ENCODE measurements at regions not wholly inside any gene's neighbourhood (a gene's known extent, or its start where the extent isn't known, plus 50 kb on each side); places are given as distances from the start of the nearest gene placed in this dataset.

DNA sequence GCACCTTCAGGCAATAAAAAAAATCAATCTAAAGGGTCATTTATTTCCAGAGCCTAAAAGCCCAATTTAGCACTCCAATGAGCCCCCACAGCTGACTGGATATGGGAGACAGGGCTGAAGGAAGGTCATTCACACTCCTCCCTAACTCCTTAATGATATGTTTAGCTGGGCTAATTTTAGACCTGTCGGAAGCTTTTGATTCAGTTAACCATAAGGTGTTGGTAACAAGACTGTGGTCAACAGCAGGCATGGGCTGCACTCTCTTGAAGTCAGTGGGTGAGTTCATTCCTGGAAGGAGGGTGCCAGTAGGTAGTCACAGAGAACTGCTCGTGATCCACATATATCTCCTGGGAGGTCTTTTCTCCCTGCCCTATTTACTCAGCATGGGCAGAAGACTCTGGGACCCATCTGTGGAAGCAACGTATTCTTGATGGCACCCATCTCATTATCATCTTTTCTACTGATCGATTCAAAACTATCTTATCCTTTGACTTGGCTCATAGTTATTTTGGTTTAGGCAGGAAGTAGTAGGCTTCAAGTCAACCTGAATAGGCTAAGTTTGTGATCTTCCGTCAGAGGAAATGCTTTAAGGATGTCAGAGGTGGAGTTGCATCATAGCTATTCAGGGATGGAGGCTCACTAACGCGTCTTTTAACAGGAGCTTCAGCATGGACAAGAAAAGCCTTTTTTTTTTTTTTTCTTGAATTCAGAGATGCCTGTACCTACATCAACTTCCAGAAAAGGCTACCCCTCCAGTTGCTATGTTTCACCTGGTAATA, 367.7 kb upstream of the SLC30A5 start:
- no peak for DNase-seq

DNA sequence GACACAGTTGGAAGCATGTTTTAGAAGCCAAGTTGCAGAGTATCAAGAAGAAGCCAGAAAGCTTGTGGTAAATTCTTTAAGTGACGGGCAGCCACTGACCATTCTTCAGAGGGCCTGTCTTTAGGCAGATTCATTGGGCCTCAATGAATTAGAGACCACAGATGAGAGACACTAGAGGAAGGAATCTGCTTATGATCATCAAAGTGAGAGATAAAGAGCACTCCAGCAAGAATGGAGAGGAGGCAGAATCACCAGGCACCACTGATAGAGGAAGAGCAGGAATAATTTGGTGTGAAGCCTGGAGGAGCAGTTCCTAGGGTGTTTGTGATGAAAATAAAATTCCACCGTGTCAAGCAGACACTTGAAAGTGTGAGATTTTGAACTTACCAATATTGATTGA, 365.9 kb upstream of the SLC30A5 start:
- DNase-seq = no peak

DNA sequence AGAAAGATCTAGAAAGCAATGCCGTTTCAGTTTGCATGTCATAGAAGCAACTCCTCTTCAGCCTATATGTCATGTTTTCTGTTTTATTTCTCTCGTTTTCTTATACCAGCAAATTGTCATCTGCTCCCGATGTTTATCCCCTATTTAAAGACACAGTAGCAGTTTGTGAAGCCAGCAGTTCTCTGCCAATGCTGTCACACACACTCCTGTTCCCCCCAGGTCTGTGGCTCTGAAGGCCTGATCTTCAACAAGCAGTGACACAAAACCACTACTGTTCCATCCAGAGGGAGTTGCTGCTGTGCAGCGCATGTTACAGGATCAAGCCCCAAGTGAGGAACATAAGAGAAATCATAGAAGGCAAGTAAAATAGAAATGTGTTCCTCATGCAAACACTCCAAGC, 364.1 kb upstream of the SLC30A5 start:
- no peak for DNase-seq

DNA sequence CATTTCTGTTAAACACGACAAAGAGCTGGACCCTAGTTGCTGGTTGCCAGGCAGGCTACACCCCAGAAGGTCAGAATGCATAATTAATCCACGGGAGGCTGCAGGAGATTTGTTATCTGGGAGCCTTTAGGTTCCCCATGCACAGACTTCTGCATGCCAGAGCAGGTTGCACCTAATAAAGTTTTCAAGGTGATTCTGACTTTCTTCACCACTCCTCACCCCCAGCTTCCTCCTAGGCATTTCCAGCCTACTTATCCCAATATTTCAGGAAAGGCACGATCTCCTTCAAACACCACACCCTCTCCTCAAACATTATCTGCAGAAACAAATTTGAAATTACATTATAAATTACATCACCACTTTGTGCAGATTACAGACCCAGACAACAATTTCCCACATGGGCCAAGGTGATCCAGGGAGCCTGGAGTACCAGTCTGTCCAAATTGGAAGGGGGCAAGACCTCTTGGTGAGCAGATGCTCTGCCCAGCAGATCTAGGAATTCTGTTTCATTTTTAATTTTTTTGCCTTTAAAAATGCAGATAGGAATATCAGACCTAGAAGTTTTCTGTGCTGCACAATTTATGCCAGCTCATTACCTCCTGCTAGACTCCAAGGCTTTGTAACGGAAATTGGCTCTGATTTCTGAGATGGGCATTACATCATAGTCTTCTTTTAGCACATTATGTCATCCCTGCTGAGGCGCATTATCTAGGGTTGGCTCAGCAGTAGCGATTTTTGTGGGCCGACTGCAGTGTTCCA, 363.4 kb upstream of the SLC30A5 start:
- DNase-seq = peak; percentile 16

DNA sequence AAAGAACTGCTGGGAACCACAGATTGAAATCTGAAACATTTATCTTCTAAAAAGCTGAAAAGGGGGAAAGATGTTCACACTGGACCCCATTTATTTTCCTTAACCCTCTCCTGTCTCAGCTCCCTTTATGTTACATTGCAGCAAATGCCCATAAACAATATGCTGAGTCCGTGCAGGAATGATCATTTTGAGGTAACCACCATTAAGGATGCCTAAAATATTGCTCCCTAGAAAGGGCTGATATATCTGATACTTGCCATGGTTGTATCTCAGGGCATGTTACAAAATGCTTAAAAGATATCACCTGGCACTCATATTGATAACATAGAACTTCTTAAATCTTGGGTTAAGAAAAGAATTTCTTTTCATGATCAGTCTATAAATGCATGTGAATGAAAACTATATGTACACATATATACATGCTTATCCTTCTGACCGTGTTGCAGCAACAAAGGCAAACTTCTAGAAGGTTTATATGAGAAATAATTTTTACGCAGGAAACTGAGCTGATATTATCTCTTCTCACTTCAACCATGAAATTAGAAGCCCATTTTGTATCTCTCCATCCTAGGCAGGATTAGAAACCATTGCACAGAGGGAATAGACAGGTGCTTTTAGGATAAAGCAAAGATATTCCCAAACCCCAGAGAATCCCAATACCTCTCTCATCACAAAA, 362.7 kb upstream of the SLC30A5 start:
- no peak for DNase-seq

DNA sequence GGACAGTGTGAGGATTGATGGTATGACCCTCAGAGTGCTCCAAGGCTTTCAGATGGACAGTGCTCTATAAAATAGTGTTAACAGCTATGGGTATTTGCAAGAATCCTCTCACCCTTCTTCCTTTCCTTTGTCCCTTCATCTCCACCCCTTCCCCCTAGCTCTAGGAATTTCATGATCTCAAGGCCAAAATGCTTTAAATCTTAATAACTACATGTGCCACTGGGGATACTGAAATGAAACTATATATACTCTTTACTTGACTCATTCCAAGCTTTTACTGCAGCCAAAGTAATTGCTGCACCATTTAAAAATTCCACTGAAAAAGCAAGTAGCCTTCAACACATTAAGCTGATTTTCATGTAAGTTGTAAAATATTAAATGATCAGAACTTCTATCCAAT, 361.6 kb upstream of the SLC30A5 start:
- DNase-seq = no peak

DNA sequence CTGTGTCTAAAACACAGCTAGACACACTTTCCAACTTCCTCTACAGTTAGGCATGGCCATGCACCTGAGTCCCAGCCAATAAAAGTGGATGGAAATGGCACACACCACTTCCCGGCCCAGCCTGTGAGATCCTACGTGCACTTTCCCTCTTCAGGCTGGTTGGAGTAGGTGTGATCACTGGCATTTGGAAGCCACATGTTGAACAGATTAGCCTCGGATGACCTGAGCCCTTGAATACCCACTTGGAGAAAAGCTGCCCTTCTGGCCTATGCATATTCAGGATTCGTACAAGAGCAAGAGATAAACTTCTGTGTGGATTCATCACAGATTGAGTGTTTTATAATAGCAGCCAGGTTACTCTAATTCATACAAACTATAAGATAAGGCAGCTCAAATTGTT, 359.0 kb upstream of the SLC30A5 start:
- DNase-seq = no peak

DNA sequence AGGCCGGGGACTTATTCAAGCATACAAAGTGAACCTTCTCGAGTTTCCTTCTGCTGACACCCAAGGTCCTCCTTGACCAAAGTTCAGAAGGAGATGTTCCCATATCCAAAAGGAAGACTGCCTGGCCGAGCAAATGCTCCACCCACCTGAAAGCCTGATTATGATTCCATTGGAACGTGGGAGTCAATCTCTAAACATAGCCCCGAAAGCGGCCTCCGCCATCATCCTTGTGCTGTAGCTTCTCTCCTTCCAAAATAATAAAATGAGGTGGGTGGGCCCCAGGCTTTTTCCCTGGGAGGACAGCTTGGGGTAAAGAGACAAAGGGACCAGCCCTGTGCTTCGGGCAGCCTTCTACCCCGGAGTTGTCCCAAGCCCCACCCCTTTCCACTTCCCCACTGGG, 355.6 kb upstream of the SLC30A5 start:
- DNase-seq = no peak

DNA sequence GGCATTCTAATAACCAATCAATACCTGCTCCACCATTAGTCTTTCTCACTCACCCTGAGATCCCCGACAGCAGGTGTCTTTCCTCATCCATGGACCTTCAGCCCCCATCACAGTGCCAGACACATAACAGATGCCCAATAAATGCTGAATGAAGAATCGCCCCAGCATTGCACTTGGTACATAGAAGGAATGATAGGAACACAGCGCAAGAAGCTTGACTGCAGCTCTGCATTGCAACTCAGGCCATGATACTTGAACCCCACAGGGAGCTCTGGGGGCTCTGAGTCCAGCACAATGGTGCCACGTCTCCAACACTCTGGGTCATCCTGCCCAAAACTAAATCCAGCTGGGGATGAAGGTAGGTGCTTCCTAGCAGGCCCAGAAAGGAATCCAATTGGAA, 355.0 kb upstream of the SLC30A5 start:
- no peak for DNase-seq

DNA sequence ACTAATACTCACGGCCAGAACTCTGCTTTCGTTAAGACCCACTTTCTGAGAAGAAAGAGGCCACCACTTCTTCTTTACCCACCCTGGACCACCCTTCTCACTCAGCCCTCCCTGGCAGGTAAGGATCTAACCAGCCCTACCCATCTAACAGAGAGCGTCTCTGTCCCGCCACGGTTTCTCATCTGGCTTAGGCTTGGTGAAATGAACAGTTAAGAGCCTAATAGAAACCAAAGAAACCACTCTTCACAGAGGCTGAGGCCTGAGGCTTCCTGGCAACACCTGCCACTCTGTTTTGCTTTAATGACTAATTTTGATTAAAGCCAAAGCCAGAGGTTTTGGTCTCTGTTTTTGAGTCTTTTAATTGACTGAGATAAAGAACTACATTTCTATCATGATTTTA, 354.1 kb upstream of the SLC30A5 start:
- DNase-seq = peak; percentile 1

DNA sequence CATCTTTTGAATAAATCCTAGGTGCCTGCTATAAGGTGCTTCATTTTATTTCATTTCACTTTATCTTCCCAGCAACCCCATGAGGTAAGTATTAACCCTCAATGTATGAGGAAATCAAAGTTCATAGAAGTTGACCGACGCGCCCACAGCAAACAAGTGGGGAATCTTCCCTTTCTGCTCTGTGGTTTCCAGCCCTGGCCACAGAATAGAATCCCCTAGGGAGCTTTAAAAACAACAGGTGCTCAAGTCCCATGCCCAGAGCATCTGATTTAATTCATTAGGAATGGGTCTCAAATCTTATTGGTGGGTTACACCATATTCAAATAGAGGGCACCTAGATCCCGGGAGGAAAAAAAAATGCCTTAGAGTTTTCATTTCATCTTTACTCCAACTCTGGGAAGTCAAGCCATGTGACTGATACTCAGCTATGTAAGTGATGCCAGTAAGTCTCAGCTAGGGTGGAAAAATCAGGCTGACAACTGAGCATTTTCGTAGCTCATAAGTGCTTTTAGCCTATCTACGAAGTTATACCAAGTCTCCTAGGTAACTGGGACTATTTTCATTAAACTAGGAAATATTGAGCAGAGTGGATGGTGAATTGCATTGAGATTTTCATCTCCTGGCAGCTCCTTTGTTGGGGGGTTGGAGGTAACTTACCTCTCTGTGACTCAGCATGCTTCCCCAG, 353.4 kb upstream of the SLC30A5 start:
- DNase-seq = no peak

DNA sequence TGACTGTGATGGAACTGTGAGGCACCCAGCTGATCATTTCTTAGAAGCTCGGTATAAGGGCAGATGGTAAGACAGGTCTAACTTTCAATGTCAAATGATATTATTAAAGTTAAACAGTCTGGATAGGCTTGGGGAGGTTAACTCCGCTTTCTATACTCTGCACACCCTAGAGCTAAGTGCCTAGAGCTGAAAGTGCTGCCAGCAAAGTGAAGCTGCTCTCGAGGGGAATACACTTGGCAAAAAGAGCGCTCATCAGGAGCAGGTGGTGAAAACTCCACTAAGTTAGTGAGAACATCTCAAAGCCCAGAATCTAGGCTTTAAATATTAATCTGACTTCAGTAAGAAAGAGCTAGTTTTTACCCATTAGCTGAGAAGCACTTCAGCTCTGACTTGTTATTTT, 349.6 kb upstream of the SLC30A5 start:
- DNase-seq = no peak

DNA sequence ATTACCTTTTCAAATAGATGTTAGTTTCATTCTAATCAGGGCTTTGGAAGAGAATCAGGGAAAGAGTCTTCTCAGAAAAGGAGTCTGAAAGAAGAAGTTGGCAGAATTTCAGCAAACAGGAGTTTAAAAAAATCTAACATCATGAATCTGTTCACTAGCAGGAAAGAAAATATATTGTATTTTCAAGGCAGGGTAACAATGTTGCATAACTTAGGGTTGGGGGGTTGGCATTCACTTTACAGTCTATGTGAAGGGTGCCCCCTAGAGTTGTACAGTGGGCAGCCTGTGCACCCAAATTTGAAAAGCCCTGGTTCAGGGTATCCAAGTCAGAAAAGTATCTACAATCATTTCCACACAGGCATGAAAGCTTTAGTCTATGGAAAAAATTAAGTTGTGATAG, 348.4 kb upstream of the SLC30A5 start:
- peak; percentile 12 for DNase-seq

DNA sequence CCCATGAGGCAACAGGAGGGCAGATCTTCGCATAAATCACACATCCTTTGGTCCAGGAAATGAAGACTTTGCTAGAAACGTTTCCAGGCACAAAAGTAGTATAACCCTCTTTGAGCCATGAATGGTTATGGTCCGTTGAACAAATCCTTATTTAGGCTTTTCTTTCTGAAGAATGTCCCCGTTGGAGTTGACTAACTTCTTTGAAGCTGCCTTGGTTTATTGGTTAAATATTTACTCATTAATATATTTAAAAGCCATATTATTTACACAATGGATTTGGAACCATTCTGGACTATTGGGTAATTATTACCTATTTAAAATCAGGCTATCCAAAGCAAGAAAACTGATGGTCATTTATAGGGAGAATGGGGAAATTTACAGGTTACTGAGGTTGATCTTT, 347.6 kb upstream of the SLC30A5 start:
- no peak for DNase-seq

DNA sequence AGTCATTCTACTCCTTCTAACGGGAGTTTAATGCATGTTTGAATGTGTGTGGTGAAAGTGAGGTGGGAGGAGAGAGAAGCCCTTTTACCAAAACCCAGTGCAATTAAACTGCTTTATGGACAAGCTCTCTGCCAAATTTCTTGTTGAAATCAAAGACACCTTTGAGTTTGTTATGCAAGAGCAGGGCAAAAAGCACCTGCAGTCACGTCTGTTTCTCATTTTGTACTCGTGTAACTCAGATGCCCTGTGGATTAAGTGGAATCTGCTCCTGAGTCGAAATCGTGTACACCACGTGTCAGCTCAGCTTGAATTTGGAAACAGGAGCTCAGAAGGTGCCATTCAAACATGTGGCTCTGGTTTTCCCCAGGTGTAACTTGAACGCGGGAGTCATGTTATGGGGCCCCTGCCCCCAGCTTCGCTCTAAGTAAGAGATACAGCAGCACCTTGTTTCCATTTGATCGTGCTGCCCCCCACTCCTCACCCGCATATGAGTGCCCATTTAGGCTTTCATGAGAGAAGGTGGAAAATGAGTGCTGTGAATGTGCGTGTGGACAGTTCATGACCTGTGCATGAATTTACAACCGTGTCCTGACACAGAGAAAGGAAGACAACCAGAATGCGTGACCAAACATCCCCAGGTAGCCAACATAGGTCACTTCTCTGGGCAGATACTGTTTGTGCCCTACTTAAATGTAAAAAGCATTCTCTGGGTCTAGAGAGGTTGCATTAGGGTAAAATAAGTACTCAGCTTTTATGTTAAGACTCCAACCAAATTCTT, 347.0 kb upstream of the SLC30A5 start:
- DNase-seq = no peak

DNA sequence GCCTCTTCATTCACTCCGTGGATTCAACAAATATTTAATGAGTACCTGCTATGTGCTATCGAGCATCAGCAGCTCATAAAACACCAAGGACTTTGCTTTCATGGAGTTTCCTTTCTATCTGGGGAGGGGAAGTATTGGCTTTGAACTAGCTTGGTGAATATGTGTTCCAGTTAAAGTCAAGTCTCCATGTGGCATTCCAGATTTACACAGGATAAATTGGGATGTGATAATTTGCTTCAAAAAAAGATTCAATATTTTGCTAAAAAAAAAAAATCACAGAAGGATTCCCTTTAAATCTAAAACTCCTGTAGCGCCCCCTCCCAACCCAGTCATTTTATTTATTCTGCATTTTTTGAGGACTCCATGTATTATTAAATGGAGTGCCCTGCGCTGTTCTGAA, 346.3 kb upstream of the SLC30A5 start:
- DNase-seq = no peak

DNA sequence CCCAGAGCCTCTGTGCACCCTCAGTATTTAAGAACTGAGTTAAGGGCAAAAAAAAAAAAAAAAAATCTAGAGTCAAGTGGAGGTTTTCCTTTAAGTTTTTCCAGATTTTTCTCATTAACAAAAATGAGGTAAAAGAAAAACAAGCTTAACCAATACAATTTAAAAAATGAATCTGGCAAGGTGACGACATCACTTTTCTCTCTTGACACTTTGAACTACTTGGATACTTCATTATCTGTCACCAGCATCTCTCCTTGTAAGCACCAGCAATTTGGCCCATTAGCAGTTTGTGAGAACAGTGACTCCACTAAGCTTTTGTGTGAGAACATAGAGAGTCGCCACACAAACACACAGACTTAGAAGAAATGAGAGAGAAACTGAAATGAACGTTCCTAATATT, 345.7 kb upstream of the SLC30A5 start:
- no peak for DNase-seq

DNA sequence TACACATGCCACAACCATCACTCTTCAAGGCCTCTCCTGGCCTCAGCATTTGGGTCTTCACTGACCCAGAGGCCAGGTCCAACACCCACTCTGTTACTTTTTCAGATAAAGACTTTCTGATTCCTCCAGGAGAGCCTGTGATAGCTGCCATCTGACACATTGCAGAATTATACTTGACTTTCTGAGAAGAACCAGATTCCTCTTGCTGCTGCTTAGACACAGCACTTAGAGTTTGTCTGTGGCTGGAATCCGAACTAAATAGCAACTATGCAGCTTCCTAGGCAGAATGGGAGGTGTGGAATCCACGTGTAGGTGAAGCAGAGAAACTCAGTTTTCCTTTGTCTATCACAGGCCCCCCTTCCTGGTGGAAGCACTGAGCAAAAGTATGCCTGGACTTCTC, 344.7 kb upstream of the SLC30A5 start:
- no peak for DNase-seq

DNA sequence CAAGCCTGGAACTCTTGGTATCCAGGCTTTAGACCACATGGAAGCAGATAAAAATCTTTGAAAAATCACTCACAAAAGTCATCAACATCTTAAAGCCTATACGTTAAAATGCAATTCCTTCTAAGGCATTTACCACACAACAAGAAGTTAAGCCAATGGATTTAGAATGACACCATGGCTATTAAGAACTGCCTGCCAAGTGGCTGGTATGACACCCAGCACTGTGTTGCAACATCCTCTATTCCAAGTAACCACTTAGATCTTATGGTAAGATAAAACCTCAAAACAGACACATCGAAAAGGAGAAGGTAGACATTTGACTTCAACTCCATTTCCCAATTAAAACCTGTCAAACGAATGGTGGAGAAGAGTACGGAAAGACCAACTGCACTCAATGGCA, 344.2 kb upstream of the SLC30A5 start:
- DNase-seq = no peak

DNA sequence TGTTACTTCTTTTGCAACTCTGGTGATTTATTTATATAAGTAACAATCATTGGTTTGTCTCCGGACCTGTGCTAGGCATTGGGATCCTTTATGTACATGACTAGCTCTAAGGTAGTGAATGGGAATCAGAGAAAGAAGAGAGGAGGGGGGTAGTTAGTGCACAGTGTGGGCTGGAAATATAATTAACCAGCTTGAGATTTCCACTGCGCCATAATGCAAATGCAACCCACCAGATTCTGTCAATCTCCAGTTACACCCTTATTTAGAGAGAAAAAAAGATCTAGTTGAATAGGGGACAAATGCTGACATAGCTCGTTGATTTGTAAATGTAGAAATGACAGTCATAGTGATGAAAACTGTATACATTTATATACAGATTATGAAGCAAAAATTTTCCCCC, 342.2 kb upstream of the SLC30A5 start:
- no peak for DNase-seq

DNA sequence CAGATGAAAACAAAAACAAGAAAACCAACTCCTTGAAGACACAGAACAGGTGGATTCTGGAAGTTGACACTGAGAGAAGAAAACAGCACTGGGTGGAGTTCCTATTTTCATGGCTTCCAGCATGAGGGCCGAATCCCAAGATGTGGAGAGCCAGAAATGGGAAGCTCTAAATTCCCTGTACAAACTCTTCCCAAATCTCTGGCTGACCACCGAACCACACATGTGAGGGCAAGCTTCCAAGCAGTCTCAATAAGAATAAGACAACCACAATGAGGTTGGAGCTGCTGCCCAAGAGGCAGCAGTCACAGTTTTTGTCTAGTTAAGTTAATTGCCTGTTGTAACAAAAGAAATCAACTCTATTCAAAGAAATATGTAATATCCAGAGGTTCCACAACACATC, 339.3 kb upstream of the SLC30A5 start:
- no peak for DNase-seq

DNA sequence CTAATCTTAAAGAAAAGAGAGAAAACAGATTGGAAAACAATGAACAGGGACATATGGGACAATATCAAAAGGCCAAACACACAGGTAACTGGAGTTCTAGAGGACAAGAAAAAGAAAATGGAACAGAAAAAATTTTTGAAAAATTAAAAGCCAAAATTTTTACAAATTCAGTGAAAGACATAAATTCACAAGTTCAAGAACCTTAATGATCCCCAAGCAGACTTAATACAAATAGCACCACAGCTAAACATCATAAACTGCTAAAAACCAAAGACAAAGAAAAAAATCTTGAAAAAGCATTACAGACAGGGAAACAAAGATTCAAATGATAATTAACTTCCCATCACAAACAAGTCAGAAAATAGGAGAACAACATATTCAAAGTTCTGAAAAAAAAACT, 338.5 kb upstream of the SLC30A5 start:
- no peak for DNase-seq

DNA sequence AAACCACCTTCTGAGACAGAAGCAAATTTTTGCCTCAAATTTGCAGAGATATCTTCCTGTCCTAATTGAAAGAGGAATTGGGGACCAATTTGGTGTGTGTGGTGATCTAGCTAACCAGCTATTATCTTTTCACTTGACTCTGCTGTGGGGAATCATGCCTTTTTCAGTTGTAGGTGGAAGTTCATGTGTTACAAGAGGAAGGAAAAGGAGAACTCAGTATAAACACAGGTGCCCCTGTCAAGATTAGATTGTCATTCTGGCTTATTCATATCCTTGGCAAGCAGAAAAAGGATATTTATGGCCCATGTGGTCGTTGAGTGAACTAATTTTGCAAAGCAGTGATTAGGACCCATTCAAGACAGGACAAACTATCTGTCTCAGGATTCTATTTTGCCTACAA, 336.8 kb upstream of the SLC30A5 start:
- DNase-seq = no peak

All from CD4-positive, alpha-beta T cell treated with Interleukin-10 for 1 hour (primary cell).